ENCODE measurements at regions not wholly inside any gene's neighbourhood (a gene's known extent, or its start where the extent isn't known, plus 50 kb on each side); places are given as distances from the start of the nearest gene placed in this dataset.

DNA sequence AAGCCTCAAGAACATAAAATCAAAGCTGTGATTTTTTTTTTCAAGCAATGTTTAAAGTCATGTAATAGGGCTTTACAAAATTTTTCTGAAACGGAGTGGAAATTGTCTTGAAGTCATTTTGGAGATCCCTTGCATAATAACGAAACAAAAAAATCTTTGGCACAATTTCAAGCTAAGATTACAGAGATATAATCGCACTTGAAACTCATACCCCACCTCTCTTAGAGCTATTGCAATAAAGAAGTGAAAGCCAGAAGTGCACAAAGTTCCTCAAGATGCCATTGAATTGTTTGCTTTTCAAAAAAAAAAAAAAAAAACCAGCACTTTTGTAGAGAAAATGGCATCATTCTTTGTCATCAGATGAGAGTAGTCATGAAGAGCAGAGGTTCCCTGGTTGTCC lies 152.3 kb downstream of the PAX3 start:
- DNase-seq: no peak

DNA sequence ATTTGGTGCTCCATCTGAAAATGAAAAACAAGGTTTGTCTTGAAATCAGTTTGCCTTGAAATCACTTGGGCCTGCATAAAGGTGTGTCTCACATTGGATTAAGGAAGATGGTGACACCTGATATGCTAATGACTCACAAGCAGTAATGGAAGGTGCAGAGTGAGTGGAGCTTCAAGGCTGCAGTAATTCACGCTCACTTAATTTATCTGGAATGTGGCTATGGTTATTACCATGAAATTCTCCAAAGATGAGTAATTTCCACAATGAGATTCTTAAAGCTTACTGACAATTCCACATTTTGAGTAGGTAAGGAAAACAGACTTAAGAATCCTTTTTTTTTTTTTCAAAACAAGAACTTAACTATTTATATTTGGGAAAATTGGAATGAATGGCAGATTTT lies 156.8 kb downstream of the PAX3 start:
- no peak for DNase-seq

DNA sequence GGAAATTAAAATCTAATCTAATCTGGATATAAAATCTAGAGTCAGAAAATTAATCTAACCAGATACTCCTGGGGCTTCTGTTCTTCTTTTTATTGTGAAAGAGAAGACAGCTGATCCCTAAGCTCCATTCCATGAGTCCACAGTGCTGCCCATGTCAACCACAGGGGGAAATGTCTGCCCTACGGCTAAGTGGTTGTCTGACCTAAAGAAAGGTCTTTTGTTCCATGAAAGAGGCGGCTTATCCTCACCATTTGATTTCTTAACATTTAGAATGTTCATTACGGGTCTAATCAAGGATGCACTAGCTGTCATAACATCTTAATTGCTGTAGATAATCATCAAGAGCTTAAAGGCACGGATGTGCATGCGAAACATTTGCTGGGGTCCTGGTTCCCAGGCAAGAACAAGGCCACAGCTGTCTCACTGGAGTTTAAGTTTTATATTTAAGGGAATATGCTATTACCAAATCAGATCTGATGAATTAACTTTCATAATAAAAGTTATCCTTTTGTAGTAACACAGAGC lies 162.6 kb downstream of the PAX3 start:
- DNase-seq: no peak

DNA sequence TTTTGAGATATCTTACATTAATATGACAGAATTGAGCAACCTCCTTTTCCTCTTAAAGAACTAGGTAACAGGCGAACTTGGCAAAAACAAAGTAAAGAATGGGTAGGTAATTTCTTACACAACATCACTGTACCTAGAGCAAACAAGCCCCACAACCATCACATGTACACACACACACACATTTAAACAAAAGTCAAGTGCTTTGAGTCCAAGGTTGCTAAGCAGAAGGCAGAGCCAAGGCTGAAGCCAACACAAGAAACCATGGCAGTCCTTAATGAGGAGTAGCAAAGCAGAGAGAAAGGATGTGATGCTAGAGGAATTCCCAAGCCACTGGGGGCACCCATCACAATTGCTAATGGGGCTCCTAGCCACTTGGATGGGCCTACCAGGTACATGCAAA lies 164.1 kb downstream of the PAX3 start:
- DNase-seq: no peak

DNA sequence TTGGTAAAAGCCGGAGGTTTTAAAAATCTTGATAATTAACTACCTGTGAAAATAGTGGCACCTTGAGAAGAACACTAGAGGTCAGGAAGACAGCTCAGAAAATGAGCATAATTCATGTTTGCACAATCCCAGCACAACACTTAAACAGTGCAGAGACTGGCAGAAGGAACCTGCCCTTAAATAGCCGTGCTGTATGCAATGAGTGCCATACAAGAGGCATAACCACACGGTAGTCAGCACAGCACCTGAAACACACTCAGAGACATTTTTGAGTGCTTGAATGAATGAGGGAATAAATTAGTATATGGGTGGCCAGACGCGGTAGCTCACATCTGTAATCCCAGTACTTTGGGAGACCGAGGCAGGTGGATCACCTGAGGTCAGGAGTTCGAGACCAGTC lies 164.9 kb downstream of the PAX3 start:
- DNase-seq: no peak

DNA sequence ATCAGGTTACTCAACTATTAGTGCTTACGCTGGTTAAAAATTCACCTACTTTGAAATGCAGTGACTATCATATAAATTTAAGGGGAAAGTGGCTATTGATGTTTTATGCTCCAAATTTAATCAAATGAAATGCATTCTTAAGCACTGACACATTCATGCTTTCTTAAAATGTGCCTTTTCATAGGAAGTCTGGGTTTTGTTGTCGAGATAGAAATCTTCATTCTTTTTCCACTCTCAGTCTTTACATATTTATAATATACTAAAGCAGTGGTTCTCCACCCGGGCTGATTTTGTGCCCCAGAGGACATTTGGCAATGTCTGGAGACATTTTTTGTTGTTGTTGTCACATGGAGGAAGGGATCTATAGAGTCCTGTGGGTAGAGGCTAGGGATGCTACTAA lies 167.9 kb downstream of the PAX3 start:
- no peak for DNase-seq

DNA sequence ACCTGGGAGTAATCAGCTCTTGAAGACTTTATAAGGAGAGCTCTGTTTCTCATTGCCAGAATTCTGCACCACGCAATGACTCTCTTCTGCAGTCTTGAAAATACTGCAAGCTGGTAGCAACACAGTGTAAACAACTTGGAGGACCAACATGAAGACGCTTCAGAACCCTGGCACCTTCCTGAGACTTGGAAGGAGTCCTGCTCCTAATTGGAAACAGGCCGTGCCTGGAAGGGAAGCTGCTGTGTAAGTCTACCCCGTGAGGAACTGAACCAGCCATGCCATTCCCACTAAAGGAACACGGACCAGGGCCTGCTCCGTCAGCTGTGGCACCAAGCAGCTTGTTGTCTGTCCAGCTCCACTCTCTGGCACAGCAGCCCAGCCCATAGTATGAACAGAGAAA lies 171.1 kb downstream of the PAX3 start:
- no peak for DNase-seq

DNA sequence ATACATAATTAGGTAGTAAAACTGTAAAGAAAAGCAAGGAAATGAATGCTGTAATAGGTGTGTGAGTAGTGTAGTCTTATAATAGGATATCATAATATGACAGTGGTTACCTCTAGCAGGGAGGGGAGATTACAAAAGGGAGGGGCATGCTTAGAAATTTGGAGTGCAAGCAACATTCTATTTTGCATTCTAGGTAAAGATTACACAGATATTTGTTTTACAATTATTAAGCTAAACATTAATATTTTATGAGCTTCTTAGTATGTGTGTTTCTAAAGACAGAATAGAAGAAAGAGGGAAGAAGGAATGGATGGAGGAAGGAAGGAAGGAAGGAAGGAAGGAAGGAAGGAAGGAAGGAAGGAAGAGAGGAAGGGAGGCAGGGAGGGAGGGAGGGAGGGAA lies 177.9 kb downstream of the PAX3 start:
- no peak for DNase-seq

DNA sequence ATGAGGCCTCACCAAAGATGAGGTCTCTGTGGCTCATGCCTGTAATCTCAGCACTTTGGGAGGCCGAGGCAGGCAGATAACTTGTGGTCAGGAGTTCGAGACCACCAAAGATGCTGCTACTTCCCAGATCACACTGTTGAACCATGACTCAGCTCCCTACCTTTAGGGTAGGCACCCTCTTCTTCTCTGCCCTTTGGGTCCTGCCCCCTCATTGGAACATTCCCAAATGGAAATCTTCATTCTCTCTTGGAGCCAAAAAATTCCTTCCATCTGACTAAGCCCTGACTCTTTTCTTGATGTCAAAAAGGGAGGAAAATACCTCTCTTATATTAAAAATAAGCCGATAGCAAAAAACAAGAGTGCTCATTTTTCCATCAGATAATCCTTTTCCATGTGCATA lies 183.5 kb downstream of the PAX3 start:
- no peak for DNase-seq

DNA sequence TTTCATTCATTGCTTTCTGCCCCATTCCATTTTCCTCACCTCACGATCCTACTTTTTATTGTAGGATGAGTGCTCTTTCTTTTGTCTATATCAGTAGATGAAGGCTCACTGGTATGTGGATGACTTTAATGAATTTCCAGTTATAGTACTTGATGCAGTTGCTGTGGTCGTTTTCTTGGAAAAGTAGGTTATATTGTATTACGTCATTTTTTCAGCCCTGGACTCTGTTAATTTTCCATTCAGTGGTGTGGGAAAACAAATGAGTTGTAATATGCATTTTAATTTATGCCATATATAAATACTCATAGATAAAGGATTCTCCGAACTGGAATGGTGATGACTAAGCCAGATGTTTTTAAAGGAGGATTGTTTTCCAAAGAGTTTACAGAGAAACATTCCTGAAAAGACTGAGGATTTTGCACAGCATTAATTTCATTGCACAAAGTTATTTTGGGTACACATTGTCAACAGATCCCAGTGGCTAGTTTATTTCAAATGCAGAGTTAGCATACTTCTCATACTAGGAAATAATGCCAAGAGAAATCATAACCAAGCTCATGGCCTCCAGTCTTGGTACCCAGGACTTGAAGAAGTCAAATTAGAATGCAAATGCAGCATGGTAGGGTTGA lies 189.7 kb downstream of the PAX3 start:
- DNase-seq: no peak

DNA sequence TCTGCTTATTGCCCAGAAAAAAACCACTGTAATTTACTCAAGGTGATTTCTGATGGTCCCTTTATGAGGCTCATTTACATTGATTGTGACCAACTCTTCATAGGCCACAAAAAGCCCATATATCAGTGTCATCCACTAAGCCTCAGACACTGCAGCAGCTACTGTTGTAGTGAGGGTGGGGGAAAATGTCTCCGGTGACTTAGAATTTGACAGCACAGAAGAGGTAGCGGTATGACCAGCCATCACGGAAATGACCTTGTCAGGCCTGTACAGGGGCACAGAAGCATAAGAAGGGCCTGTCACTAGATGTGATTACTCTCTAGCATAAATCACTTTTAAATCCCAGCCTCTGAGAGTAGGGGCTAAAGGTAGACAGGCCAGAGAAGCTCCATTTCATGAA lies 190.3 kb downstream of the PAX3 start:
- no peak for DNase-seq

DNA sequence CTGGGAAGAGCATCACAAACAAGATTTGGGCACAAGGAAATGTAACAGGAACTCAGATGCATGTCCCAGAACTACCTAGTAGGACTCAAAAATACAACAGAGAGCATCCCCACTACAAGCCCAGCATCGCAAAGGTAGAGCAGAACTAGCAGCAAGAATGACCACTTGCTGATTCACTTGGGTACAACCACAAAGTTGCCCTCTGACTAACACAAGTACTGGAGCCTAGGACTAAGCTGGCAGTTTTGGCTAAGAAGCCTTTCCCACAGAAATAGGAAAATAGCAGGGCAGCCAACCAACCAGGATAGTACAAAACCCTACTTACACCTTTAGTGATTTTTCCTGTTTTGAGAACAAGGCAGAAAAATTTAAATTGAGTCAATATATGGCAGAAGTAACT lies 193.8 kb downstream of the PAX3 start:
- no peak for DNase-seq

DNA sequence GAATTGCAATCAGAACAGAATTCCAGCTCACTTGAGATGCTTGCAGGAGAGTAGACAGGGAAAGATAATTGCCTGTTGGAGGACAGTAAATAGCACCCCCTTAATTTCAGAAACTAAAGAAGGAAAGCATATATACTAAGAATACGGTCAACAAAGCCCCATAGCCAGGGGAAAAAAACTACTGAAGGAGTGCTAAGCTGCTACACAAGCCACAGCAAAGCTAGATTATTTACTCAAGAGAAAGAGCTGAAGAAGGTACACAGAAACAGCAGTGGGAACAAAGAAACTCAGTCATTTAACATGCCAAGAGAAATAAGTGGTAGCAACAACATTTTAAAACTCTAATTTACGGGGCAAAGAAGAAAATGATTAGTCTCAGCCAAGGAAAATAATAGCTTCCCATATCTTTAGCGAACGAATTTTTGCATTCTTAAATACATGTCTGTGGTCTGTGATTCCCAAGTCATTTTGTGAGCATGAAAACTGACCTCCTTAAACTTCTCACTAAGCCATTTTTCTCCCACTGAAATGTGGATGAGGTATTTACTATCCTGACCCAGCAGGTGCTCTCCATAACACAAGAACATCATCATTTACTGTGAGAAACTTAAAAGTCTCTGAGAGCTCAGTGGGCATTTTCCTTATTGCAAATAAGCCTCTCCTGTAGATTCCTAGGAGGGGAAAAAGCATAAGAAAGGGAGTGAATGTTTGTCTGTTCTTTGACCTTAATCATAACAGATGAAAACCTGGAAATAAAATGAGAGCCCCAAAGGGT lies 196.0 kb downstream of the PAX3 start:
- no peak for DNase-seq

DNA sequence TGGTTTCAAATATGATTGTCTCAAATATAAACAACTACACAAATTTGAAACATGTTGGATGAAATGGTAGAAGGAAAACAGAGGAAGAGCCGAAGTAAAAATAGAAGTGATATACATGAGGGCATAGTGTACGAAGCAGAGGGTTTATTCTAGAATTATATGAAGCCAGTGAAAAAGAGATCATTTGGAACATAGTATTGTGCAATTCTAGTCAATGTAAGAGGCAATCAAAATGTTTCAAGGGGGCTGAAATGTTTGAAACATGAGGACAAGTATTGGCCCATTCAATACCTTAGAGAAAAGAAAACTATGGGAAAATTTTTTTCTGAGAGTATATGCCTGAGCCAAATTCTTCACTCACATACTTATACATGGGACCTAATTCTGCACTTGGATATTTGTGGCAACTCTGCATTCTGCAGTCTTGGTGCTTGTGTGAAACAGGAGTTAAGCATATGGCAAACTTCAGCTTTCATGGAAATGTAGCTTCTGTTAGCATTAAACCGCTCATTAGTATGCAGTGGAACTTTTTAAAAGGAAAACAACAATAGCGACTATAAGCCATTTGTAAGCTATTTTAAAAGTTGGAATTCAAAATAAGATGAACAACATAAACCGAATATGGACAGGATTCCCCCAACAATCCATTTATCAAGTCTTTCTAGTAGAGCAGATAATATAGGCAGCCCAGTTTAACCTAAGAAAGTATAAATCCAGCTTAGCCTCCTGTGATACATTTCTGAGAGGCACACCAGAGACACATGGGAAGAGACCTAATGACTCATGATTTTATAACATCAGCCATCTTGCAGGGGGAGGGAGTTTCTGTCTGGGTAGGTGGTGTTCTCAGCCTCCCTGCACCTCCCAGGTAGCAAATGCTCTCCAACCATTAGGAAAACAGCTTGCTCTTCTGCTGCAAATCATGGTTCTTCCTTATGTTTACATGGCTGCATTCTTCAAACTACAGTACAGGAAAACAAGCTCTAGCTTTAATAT lies 197.8 kb downstream of the PAX3 start:
- DNase-seq: no peak

DNA sequence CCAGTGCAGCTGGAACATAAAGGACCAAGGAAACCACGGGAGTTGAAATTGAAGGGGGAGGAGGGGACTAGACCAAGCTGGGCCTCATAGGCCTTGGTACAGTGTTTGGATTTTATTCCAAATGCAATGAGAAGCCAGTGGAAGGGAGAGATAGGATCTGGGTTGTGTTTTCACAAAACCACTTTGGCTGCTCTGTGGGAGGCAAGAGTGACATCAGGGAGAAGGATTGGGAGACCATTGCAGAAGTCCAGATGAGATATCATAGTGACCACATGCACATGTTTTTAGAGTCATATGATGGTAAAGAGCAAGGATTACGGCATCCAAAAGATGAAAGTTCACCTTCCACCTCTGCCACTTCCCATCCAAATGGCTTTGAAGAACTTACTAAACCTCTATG lies 210.2 kb downstream of the PAX3 start:
- DNase-seq: no peak

DNA sequence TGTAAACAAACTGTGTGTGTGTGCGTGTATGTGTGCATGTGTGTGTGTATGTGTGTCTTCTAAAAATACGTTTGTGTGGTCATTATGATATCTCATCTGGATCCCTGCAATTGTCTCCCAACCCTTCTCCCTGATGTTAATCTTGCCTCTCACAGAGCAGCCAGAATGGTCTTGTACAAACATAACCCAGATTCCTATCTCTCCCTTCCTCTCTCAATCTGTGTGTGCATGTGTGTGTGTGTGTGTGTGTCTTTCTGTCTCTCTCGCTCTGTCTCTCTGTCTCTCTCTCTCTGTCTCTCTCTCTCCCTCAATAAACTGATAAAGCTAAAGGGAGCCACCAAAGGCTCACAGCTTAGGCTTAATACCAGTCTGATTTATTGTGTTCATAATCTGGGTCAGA lies 210.8 kb downstream of the PAX3 start:
- DNase-seq: no peak

DNA sequence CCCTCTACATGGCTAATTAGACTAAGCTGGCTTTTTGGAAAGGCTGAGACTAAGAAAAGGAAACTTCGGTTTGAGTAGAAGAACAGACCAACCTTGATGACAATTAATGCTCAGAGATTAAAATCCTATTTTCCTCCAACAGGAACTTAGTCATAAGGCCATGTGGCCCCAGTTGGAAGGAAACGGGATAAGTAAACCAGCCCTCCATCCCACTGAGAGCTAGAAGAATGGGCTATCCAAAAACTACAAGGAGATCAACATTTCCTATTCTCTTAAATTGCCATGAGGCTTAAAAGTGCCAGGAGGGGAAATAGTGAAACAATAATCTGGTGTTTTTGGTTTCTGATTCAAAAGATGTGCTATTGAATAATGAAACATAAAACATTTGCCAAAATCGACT lies 216.6 kb downstream of the PAX3 start:
- no peak for DNase-seq

DNA sequence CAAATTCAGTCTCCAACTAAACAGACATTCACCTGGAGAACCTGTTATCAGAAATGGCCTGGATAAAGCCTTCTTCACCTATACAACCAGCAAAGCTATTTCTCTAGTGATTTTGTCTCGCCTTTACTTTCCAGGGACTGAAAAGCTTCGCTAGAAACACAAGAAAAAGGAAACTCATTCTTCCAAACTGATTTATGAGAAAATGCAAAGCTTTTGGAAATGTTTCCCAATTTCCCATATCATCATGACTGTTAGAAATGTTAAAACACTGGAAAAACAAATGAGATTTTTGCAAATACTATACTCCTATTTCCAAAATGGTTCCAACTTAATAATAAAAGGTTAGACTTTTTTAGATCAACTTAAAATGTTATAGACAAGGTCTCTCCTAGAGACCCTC lies 218.7 kb downstream of the PAX3 start:
- no peak for DNase-seq

DNA sequence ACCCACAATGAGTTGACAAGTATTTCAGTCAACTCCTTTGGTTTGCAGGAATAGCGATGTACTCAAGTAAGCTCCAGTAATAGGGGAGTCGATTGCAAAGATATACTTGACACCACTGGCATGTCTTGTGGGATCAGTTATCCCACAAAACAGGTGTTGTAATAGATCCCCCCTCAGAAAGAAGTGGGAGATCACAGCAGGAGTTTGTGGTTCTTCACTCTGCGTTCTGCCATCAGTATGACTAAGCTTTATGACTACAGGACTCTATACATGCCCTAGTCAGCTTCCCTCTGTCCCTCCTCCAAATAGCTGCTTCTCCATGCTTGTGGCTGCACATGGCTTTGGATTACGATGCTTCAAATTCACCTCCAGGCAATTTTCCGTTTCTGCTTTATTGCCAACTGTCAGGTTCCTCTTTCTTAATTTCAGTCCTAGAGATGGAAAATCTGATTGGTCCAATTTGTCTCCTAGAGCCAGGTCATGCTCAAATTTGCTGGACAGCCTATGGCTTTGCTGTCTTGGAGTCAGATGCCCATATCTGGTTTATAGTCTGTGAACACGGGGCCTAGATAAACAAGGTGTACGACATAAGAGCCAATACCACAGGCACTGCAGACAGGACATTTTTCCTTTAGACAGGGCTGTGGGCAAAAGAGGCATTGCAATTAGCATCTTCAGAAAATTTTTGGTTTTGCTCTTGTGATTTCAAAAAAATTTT lies 221.7 kb downstream of the PAX3 start:
- DNase-seq: no peak

DNA sequence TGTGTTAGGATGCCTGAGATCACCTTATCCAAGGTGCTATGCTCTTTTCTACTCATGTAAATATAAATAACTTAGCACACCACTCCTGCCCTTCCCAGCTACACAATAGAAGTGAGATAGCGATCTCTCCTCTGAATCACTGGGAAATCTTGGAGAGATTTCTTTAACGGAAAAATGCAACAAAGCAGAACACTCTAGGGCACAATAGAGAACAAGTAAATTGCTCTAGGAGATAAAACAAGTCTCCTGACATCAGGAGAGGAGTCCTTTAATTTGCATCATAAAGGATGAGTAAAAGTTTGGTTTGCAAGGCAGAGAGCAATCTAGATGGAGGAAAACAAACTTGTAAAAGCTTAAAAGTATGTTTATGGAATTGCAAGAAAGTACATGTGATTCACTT lies 224.1 kb downstream of the PAX3 start:
- DNase-seq: no peak

DNA sequence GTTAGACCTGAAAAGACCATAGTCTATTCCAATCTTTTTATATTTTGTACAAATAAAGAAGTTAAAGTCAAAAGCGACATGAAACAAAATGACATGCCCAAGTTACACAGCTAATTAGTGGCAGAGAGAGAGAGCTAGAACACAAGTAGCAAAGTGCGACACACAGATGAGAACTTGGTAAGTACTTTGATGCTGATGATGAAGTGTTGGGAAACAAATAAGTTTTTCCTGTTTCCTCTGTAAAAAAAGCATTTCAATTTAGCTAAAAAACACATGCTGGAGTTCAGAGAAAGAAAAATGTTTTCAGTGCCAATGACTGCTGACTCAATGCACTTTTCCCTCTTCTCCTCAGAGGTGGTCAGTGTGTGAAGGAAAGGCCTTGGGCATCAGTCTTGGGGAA lies 226.9 kb downstream of the PAX3 start:
- DNase-seq: no peak

DNA sequence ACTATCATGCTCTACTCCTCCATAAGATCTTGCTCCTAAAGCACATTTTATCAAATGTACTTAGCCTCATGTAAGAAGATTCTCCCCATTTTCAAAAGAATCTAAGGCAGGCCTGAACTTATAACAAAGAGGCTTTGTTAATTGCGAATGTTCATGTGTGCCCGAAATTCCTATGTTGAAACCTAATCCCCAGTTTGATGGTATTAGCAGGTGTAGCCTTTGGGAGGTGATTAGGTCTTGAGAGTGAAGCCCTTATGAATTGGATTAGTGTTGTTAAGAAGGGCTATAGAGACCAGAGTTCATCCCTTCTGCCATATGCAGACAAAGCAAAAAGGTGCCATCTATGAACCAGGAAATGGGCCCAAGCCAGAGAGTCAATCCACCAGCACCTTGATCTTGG lies 234.5 kb downstream of the PAX3 start:
- no peak for DNase-seq

Measured in NCI-H1930 (cell line).